ENCODE measurements at regions not wholly inside any gene's neighbourhood (a gene's known extent, or its start where the extent isn't known, plus 50 kb on each side); places are given as distances from the start of the nearest gene placed in this dataset.

- Histone ChIP-seq H3K4me1 (ENCODE audit: control insufficient read depth, insufficient read depth, low read length) (no peaks in the 10 kb centered on the region), H3K9me3 (ENCODE audit: control insufficient read depth, insufficient read depth, low read depth, low read length) (no peaks in the 10 kb centered on the region), H3K4me3 (ENCODE audit: low read depth, low read length) (no peak overlapping the region), H3K27ac (ENCODE audit: extremely low read depth, low read depth, low read length) (no peak overlapping the region), H3K36me3 (ENCODE audit: control insufficient read depth in 2 of 2, insufficient read depth in 1 of 2, low read length in 2 of 2) (peaks cover 0 to 4% of the 10 kb centered on the region in 2 experiments; a peak in 1 of 3 replicates)
- no peak for TF ChIP-seq ZNF366 (tag by site-specific recombination; conservative IDR thresholded peaks at IDR 0.05)
- TF ChIP-seq ZNF561 (tag by site-specific recombination; IDR thresholded peaks at IDR 0.05; ENCODE audit: borderline replicate concordance), result no peak
- no peak for TF ChIP-seq MEIS1 (CRISPR knock-in tag; IDR thresholded peaks at IDR 0.05; ENCODE audit: borderline replicate concordance)
- no peak for TF ChIP-seq ZNF548 (tag by site-specific recombination; IDR thresholded peaks at IDR 0.05)
- POLR2A ChIA-PET, result no interaction called here
- CTCF ChIA-PET, result interaction anchor here (0.5 kb wide), 1 partner anchor 17 kb away, joined by 3 read pairs; no protein-coding TSS in a partner anchor
Observed at GRCh38 chr9:545480-545879, 296.0 kb upstream of the DMRT1 start.

GRCh38 chr9:546235-546634, 295.3 kb upstream of the DMRT1 start:
- no peaks in the 10 kb centered on the region for H3K4me1 ChIP-seq (ENCODE audit: control insufficient read depth, insufficient read depth, low read length)
- peaks cover 0 to 4% of the 10 kb centered on the region in 2 experiments; a peak in 1 of 3 replicates for H3K36me3 ChIP-seq (ENCODE audit: control insufficient read depth in 2 of 2, insufficient read depth in 1 of 2, low read length in 2 of 2)
- peak overlapping the region; percentile 34; the same call in 1 of the 2 replicates for H3K27ac ChIP-seq (ENCODE audit: extremely low read depth, low read depth, low read length)
- POLR2A ChIA-PET, result interaction anchor here (0.5 kb wide), 1 partner anchor 25 kb away, joined by 5 read pairs; no protein-coding TSS in a partner anchor
- H3K4me3 ChIP-seq (ENCODE audit: low read depth, low read length), result no peak overlapping the region
- CTCF ChIA-PET, result no interaction called here
- no peaks in the 10 kb centered on the region for H3K9me3 ChIP-seq (ENCODE audit: control insufficient read depth, insufficient read depth, low read depth, low read length)
- no peak for TF ChIP-seq REPIN1 (tag by site-specific recombination; IDR thresholded peaks at IDR 0.05; ENCODE audit: low read depth)
- no peak for TF ChIP-seq ZNF114 (tag by site-specific recombination; IDR thresholded peaks at IDR 0.05)
- no peak for TF ChIP-seq GLIS2 (tag by site-specific recombination; IDR thresholded peaks at IDR 0.05)
- no peak for TF ChIP-seq ZNF639 (tag by site-specific recombination; IDR thresholded peaks at IDR 0.05)
- no peak for TF ChIP-seq ZBTB20 (tag by site-specific recombination; IDR thresholded peaks at IDR 0.05)
- TF ChIP-seq ZSCAN23 (tag by site-specific recombination; IDR thresholded peaks at IDR 0.05), result no peak
- TF ChIP-seq ZNF629 (tag by site-specific recombination; IDR thresholded peaks at IDR 0.05), result no peak
- TF ChIP-seq ZNF488 (tag by site-specific recombination; IDR thresholded peaks at IDR 0.05), result no peak
- TF ChIP-seq ZNF529 (tag by site-specific recombination; IDR thresholded peaks at IDR 0.05; ENCODE audit: insufficient replicate concordance), result no peak
- no peak for TF ChIP-seq REST (tag by site-specific recombination; IDR thresholded peaks at IDR 0.05)
- no peak for TF ChIP-seq TRIM28 (IDR thresholded peaks at IDR 0.05; ENCODE audit: borderline replicate concordance, low read length)
- no peak for TF ChIP-seq ZNF398 (tag by site-specific recombination; IDR thresholded peaks at IDR 0.05)
- TF ChIP-seq ZNF585B (tag by site-specific recombination; IDR thresholded peaks at IDR 0.05), result no peak
- TF ChIP-seq PRDM10 (tag by site-specific recombination; IDR thresholded peaks at IDR 0.05), result no peak
- no peak for TF ChIP-seq MYNN (tag by site-specific recombination; IDR thresholded peaks at IDR 0.05; ENCODE audit: borderline replicate concordance)
- no peak for TF ChIP-seq ZNF148 (tag by site-specific recombination; IDR thresholded peaks at IDR 0.05; ENCODE audit: borderline replicate concordance)
- no peak for TF ChIP-seq ZNF501 (tag by site-specific recombination; IDR thresholded peaks at IDR 0.05)

Data from HEK293 (cell line).